D721Med (cell line): ENCODE measurements at regions not wholly inside any gene's neighbourhood (a gene's known extent, or its start where the extent isn't known, plus 50 kb on each side); places are given as distances from the start of the nearest gene placed in this dataset.

Experiments
- DNase-seq: peaks from one replicate; pipeline ENCODE4 v3.0.0; 2011; ENCODE audit warnings: low spot score; ENCODE audit not compliant: insufficient read length
- FAIRE-seq: peaks from 2 replicates; lab custom pipeline; 2011; peaks lifted over from hg19 to GRCh38; lab: Jason Lieb, UNC
- TF ChIP-seq, protein P1 (sequence below): IDR thresholded peaks from 2 replicates; pipeline ENCODE4 v1.5.1; 2012; ENCODE audit warnings: mild to moderate bottlenecking, control low read depth; ENCODE audit not compliant: insufficient read depth; ENCODE audit errors: missing control alignments

DNA sequence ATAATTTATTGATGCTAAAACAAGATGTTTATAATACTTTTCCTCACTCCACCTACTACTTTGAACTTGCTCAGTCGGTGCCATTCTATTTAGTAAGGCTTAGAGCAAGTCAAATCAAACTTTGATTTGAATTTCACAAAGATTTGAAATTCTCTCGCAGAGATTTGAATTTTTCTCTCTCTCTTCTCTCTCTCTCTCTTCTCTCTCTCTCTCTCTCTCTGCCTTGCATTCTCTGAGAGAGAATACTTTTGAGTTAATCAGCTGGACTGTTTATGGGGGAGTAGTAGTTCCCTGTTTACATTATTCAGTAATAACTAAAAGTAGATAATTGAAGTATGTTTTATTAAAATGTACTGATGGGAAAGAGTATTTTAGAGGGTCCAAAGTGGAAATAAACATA, 488.5 kb upstream of the ANKRD30A start:
- DNase-seq (no peak), FAIRE-seq (no peak)
- TF ChIP-seq, protein P1, sequence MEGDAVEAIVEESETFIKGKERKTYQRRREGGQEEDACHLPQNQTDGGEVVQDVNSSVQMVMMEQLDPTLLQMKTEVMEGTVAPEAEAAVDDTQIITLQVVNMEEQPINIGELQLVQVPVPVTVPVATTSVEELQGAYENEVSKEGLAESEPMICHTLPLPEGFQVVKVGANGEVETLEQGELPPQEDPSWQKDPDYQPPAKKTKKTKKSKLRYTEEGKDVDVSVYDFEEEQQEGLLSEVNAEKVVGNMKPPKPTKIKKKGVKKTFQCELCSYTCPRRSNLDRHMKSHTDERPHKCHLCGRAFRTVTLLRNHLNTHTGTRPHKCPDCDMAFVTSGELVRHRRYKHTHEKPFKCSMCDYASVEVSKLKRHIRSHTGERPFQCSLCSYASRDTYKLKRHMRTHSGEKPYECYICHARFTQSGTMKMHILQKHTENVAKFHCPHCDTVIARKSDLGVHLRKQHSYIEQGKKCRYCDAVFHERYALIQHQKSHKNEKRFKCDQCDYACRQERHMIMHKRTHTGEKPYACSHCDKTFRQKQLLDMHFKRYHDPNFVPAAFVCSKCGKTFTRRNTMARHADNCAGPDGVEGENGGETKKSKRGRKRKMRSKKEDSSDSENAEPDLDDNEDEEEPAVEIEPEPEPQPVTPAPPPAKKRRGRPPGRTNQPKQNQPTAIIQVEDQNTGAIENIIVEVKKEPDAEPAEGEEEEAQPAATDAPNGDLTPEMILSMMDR, result no peak

DNA sequence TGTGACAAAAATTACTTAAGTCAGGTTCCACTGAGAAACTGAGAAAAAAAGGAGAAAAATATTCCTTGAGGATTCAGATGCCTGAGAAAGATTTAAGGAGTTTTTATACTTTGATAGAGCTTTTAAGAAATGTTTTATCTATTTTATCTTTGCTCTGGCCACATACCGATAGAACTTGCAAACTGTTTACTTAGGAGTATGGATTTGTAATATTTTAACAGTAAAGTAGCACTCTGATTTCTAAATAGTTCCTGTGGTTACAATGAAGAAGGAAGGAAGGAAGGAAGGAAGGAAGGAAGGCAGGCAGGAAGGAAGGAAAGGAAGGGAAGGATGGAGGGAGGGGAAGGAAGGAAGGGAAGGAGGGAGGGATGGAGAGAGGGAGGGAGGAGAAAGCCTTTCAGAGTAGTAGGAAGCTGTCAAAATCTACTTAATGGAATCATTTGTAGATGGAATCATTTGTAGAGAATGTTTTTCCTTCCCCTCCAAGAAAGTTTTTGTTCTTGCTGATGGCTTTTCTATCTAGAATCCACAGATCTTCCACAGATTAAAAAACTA, 489.0 kb upstream of the ANKRD30A start:
- TF ChIP-seq, protein P1, result no peak
- no peak for FAIRE-seq
- no peak for DNase-seq

- FAIRE-seq (no peak), DNase-seq (no peak)
- TF ChIP-seq, protein P1, result no peak
These were observed 490.5 kb upstream of the ANKRD30A start for GRCh38 chr10:36634916-36635315.

GRCh38 chr10:36630267-36630666, 495.1 kb upstream of the ANKRD30A start:
- no peak for DNase-seq
- TF ChIP-seq, protein P1, result no peak
- FAIRE-seq, result no peak

- no peak for FAIRE-seq
- TF ChIP-seq, protein P1, result no peak
- DNase-seq, result no peak
These were observed 495.9 kb upstream of the ANKRD30A start for GRCh38 chr10:36629476-36629875.

GRCh38 chr10:36624551-36625100, 500.8 kb upstream of the ANKRD30A start:
- TF ChIP-seq, protein P1, result no peak
- FAIRE-seq (no peak), DNase-seq (no peak)

DNA sequence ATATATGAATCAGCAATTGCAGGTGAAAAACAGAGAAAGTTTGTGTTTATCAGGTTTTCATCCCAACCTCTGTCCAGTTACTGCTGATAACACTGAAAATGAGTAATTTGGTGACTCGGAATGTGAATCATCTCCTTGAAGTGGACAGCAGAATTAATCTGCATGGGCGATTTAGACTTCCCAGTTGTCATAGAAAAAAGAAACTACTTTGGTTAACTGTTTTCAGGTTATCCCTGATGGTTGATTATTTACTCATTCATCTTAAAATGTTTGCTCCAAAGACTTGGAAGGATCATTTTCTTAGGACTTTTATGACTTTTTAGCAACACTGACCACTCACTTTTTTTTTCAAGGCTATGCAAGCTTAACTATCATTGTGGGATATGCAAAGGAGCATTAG, 504.1 kb upstream of the ANKRD30A start:
- TF ChIP-seq, protein P1, result no peak
- FAIRE-seq, result no peak
- no peak for DNase-seq
